NCI-H1930 (cell line): ENCODE measurements at regions not wholly inside any gene's neighbourhood (a gene's known extent, or its start where the extent isn't known, plus 50 kb on each side); places are given as distances from the start of the nearest gene placed in this dataset.
"Not testable (repeated sequence)": the region's sequence is repeated elsewhere in the genome, so short reads cannot be mapped to it uniquely, and the experiment has no call there.

Source experiments
- DNase-seq, 2 experiments: peaks; one replicate each; lab custom pipeline; 2025; lab: John Stamatoyannopoulos, UW

- no peak for DNase-seq
Measured at GRCh38 chr2:60357996-60358395, 195.5 kb downstream of the BCL11A start.

- DNase-seq: no peak
Measured at GRCh38 chr2:60356346-60356745, 197.1 kb downstream of the BCL11A start.

DNA sequence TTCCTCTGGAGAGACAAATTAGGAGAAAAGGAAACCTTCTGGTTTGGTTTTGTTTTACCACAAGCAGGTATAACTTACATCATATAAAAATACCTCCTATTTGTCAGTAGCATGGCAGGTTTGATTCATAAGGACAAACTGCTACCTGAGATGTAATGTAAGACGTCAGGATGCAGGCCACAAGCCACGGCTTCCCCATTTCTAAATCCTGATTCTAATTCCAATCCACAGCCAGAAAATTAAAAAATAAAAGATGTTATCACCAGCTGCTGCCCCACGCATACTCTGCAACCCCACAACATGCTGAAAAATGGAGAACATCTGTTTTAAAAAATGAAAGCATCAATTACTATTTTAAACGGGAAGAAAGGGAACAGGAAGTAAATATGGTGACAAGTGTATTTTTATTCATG, 197.6 kb downstream of the BCL11A start:
- DNase-seq: no peak

GRCh38 chr2:60354713-60355112, 198.7 kb downstream of the BCL11A start:
- no peak for DNase-seq

DNA sequence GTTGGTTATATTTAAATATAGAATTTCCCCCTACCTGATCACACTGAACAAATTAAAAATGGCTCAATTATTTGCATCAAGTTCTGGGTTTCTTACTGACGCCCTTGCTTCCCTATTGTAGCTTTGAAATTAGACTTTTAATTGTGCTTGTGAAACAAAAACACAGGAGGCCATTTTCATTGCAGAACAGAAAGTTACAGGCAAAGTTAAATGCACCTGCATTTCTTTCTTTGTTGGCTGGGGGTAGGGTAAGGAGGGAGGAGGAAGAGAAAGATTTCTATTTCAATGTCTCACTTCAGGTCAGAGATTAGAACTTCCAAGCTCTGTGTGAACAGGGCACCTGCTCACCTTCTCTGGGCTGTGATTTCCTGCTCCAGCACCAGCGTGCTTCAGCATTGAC, 199.6 kb downstream of the BCL11A start:
- DNase-seq: no peak

DNA sequence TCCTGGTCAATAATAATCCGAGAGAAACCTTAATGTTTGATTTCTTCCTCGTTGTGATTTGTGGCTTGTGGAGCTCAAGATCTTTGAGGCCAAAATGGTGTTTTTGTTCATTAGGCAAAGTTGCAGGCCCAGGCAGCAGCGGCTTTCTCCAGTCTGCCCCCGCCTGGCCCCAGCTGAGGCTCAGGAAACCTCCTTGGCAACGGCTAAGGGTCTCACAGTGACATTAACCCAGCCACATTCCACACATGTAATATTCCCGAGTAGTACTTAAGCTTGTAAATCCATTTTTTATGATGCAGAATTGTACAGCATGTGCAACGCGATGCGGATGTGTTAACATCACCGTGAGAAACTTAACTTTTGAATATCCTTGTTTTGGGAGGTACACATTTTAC, 200.1 kb downstream of the BCL11A start:
- DNase-seq: no peak

GRCh38 chr2:60352491-60353405, 200.7 kb downstream of the BCL11A start:
- DNase-seq: no peak

DNA sequence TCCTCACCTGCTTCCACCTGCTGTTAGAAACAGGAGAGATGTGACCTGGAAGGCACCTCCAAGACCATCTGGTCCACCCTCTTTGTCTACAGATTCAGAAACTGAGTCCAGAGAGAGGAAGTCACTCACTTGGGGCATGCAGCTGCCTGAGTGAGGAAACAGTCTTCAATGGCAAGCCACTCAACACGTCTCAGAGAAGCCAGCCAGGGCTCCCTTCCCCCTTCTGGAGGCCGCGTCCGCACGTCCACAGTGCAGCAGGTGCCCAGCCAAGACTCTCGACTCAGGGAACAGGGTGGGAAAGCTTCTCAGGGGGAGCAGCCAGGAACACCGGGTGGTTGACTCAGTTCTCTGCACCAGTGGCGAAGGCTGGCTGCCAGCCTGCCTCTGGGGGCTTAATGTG, 201.7 kb downstream of the BCL11A start:
- no peak for DNase-seq

DNA sequence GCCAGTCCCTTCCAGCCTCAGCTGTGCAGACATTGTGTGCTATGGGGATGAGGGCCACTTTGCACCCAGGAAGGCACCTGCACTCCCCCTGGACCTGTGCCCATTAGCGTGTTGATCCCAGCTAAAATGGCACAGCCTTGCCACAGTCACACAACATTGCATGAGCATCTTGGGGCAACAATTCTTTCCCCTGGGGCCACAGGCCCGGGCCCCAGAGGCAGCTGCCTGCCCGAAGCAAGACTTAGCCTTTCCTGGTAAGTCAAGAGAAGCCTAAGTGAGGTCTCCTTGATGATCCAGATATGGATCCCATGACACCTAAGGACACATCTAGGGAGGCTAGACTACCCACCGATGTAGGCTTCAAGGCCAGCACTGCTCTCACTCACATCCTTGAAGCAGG, 202.1 kb downstream of the BCL11A start:
- DNase-seq: no peak

DNA sequence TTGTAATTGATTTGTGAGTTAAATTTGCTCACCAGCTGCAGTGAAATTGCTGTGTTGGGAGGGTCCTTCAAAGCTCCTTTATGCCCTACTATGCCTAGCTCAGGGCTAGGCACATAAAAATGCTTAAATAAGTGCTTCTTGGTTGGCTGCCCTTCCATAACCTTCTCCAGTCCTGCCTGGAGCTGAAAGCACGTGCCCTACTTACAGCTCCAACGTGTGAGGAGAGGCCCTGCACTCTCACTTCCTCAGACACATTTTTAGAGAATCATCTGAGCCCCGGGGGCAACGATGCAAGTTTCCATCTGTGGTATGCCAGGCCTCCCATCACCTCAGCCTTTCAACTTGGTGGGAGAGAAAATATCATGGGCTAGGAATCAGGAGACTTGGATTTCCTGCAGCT, 202.7 kb downstream of the BCL11A start:
- DNase-seq: no peak

GRCh38 chr2:60347781-60348180, 205.7 kb downstream of the BCL11A start:
- DNase-seq: no peak

DNA sequence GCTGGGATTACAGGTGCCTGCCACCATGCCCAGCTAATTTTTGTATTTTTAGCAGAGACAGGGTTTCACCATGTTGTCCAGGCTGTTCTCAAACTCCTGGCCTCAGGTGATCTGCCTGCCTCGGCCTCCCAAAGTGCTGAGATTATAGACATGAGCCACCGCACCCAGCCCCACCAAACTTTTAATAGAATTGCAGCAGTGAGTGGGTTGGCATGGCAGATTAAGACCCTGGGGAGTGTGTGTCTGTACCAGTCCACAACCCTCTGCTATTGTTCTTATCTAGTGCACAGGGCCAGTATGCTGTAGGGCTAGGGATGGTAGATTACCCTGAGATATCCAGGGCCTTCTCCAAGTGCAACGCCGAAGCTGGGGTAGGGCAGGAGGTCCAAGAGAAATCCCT, 211.0 kb downstream of the BCL11A start:
- not testable (repeated sequence) for DNase-seq

DNA sequence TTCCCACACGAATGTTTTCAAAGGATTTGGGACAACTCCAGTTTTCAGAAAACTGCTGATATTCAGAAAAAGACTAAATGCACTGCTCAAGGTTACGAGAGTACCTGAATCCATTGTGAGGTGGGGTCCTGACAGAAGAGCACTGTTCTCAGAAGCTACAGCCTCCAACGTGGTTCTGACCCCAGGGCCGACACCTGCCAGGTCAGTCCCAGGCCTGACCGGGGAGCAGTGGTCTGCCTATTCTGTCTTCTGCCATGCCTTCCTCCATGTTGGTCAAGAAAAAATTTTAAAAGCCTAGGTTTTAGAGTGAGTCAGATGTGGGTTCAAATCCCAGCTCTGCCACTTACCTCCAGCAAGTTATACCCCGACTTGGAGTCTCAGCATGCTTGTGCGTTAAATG, 212.3 kb downstream of the BCL11A start:
- DNase-seq: no peak

GRCh38 chr2:60339286-60339685, 214.2 kb downstream of the BCL11A start:
- DNase-seq: no peak

- DNase-seq: no peak
Measured at GRCh38 chr2:60337142-60337497, 216.3 kb downstream of the BCL11A start.

- DNase-seq: no peak
Measured at GRCh38 chr2:60336442-60337141, 216.9 kb downstream of the BCL11A start.

- DNase-seq: no peak
Measured at GRCh38 chr2:60335533-60336237, 217.8 kb downstream of the BCL11A start.

DNA sequence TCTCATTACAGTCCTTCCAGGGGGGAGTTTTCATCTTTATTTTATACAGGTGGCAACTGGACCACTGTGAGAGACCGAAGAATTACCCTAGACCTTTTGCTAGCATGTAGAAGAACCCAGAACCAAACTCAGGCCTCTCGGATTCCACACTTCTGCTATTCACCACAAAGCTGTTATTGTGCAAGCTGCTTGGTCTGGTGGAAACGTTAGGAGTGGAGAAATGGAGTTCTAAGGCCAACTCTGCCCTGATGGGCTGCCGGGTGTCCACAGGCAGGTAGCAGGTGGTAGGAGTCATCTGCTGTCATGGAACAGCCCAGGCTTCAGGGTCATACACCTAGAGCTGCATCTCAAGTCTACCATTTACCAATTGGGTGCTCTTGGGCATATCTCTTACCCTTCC, 218.8 kb downstream of the BCL11A start:
- no peak for DNase-seq

DNA sequence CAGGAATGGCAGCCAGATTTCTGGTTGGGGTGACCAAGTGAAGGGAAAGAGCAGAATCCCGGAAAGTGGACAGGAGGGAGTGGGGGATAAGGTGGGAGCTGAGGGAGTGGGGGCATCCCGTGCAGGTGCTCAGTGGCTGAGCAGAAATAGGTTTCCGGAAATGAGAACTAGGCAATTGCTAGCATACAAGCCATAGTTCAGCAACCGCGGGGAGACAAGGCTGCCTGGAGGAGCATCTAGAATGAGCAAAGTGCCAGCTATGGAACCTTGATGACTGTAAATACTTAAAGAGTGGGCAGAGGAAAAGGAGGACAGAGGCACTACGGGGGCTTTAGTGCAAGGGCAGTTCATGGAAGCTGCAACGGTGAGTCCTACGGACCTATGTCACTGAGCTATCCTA, 220.2 kb downstream of the BCL11A start:
- no peak for DNase-seq

DNA sequence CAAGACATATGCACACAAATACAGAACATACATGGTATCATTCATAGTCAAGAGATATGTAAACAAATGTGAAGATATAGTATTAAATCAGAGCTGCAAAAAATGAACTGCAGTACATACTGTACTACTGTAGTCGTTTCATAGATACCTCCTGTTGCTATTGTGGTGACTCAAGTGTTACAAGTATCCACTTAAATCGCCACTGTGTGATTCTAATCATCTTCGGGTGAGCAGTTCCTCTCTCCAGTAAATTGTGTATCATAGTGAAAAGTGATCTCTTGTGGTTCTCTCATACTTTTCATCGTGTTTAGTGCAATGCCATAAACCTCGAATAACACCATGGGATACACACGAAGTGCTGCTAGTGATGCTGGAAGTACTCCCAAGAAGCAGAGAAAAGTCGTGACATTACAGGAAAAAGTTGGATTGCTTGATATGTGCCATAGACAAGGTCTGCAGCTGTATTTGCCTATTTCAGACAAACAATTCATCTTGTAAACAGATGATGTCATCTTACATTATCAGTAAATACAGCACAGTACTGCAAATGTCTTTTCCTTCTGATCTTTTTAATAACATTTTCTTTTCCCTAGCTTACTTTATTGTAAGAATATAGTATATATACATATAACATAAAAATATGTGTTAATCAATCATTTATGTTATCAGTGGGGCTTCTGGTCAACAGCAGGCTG, 222.2 kb downstream of the BCL11A start:
- DNase-seq: no peak

DNA sequence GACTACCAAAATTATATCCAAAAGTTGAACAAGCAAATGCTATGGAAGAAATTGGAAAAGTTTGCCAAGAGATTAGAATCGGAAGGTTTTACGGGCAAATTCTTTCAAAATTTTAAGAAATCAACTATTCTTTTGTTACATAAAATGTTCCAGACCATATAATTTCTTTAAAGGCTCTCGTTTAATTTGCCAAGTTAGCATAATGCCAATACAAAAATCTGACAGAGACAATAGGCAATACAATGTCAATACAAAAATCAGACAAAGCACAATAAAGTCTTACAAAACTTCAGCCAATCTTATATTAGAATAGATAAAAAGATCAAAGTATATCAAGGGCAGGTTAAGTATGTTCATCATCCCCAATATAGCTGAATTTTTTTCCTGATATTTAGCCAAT, 224.2 kb downstream of the BCL11A start:
- no peak for DNase-seq

- no peak for DNase-seq
Measured at GRCh38 chr2:60324536-60324935, 228.9 kb downstream of the BCL11A start.
